B cell (primary cell): ENCODE measurements at regions not wholly inside any gene's neighbourhood (a gene's known extent, or its start where the extent isn't known, plus 50 kb on each side); places are given as distances from the start of the nearest gene placed in this dataset.
"Not testable (repeated sequence)": the region's sequence is repeated elsewhere in the genome, so short reads cannot be mapped to it uniquely, and the experiment has no call there.

Experiments
- ATAC-seq: fragments of 200-7000 bp; cut with Tn5 transposase; one replicate; pipeline ENCODE4 v1.10.0; 2021; ENCODE audit warnings: low read depth, mild to moderate bottlenecking, moderate number of reproducible peaks, moderate library complexity
- CTCF ChIA-PET: fragments of 350-600 bp; sonication (Branson Sonifier 250); formaldehyde crosslinking; loops from one replicate; lab custom pipeline; 2021; ENCODE audit warnings: antibody characterized with exemption, inconsistent platforms; lab: Charles Lee
- POLR2A ChIA-PET: fragments of 350-600 bp; sonication (Branson Sonifier 250); formaldehyde crosslinking; loops from one replicate; lab custom pipeline; 2021; ENCODE audit warnings: antibody characterized with exemption; lab: Charles Lee
- DNase-seq: peaks from one replicate; pipeline ENCODE4 v3.0.0; 2013
- H2AFZ ChIP-seq: 2 replicates; pipeline ENCODE4 v1.6.1; 2012; ENCODE audit warnings: mild to moderate bottlenecking, low read depth, low read length; ENCODE audit not compliant: insufficient read depth, poor library complexity, severe bottlenecking
- H3K27ac ChIP-seq, 2 donors: 1 replicate in 1 of 2; 2 replicates in 1 of 2; pipeline ENCODE4 v1.5.1; 2012 to 2013; ENCODE audit warnings: low read length in 2 of 2, mild to moderate bottlenecking in 2 of 2, moderate library complexity in 1 of 2
- H3K27me3 ChIP-seq, 4 experiments: fragments of 200-600 bp in 1 of 4; sonication (generic) in 1 of 4; replicated peaks in 1 of 4; 1 replicate in 2 of 4; 2 replicates in 2 of 4; pipeline versions ENCODE4 v1.6.1 to v1.7.0; 2013 to 2016; ENCODE audit warnings: low read length in 3 of 4, mild to moderate bottlenecking in 2 of 4, mixed read lengths in 1 of 4, moderate library complexity in 1 of 4; ENCODE audit not compliant: insufficient read depth in 4 of 4, control insufficient read depth in 3 of 4; ENCODE audit errors: control extremely low read depth in 1 of 4
- H3K36me3 ChIP-seq, 2 experiments: replicated peaks in 1 of 2; 1 replicate in 1 of 2; 2 replicates in 1 of 2; pipeline versions ENCODE4 v1.6.1 to v1.7.1; 2013; ENCODE audit warnings: low read length in 1 of 2; ENCODE audit not compliant: insufficient read depth in 2 of 2, control insufficient read depth in 1 of 2; ENCODE audit errors: control extremely low read depth in 1 of 2, extremely low read depth in 1 of 2
- H3K4me1 ChIP-seq, 2 donors: fragments of 200-600 bp in 1 of 2; sonication (generic) in 1 of 2; 1 replicate in 1 of 2; 2 replicates in 1 of 2; pipeline versions ENCODE4 v1.5.1 to v1.6.1; 2013 to 2017; ENCODE audit warnings: low read length in 2 of 2; ENCODE audit not compliant: control insufficient read depth in 2 of 2, insufficient read depth in 2 of 2
- H3K4me2 ChIP-seq: replicated peaks from 2 replicates; pipeline ENCODE3; 2012; ENCODE audit warnings: mild to moderate bottlenecking, low read depth, low read length; ENCODE audit not compliant: poor library complexity, severe bottlenecking
- H3K4me3 ChIP-seq, 5 experiments: fragments of 200-600 bp in 1 of 5; sonication (generic) in 1 of 5; 1 replicate in 3 of 5; 2 replicates in 2 of 5; pipeline versions ENCODE4 v1.5.1 to v1.7.0; 2011 to 2016; ENCODE audit warnings: low read length in 4 of 5, mild to moderate bottlenecking in 4 of 5, low read depth in 2 of 5, control low read depth in 1 of 5, moderate library complexity in 1 of 5; ENCODE audit not compliant: insufficient read depth in 1 of 5; ENCODE audit errors: control extremely low read depth in 1 of 5, extremely low read depth in 1 of 5
- H3K79me2 ChIP-seq: fragments of 200-600 bp; sonication (generic); one replicate; pipeline ENCODE4 v1.6.0; 2016; ENCODE audit warnings: low read length; ENCODE audit not compliant: control insufficient read depth, insufficient read depth
- H3K9ac ChIP-seq: fragments of 200-600 bp; sonication (generic); 2 replicates; pipeline ENCODE4 v1.6.1; 2017; ENCODE audit warnings: mild to moderate bottlenecking, low read length, moderate library complexity
- H3K9me3 ChIP-seq, 3 donors: one replicate each; pipeline versions ENCODE4 v1.6.1 to v1.7.1; 2013; ENCODE audit warnings: low read length in 2 of 3; ENCODE audit not compliant: control insufficient read depth in 2 of 3, insufficient read depth in 1 of 3; ENCODE audit errors: control extremely low read depth in 1 of 3
- H4K20me1 ChIP-seq: 2 replicates; pipeline ENCODE4 v1.6.0; 2012; ENCODE audit warnings: mild to moderate bottlenecking, low read length; ENCODE audit not compliant: insufficient read depth, control insufficient read depth, poor library complexity, severe bottlenecking
- H3K27ac Mint-ChIP-seq: one replicate; pipeline ENCODE4 v1.8.0; 2021; ENCODE audit warnings: mixed read lengths
- H3K27me3 Mint-ChIP-seq: one replicate; pipeline ENCODE4 v1.8.0; 2021; ENCODE audit warnings: mixed read lengths
- H3K4me1 Mint-ChIP-seq: one replicate; pipeline ENCODE4 v1.8.0; 2021; ENCODE audit warnings: mixed read lengths
- H3K4me3 Mint-ChIP-seq: one replicate; pipeline ENCODE4 v1.8.0; 2021; ENCODE audit warnings: mixed read lengths
- H3K9me3 Mint-ChIP-seq: one replicate; pipeline ENCODE4 v1.8.0; 2022; ENCODE audit warnings: mixed read lengths; ENCODE audit not compliant: insufficient read depth
- EZH2 ChIP-seq: IDR thresholded peaks from 2 replicates; pipeline ENCODE4 v1.6.1; 2012; ENCODE audit warnings: borderline replicate concordance, low read depth, mild to moderate bottlenecking, moderate library complexity, low read length; ENCODE audit not compliant: insufficient read depth, poor library complexity, severe bottlenecking
- WGBS: methylation state at CpG from one replicate; pipeline ENCODE4 v1.1.5; 2013; ENCODE audit warnings: missing lambda C conversion rate; ENCODE audit not compliant: insufficient coverage; 5-methylcytosine and 5-hydroxymethylcytosine counted together
- intact Hi-C: fragments of 100-400 bp; cut with micrococcal nuclease; formaldehyde crosslinking; loops from one replicate; pipeline ENCODE4 v1.10.0; 2022
- TF ChIP-seq, protein P1 (sequence below): fragments of 200-600 bp; IDR thresholded peaks from one replicate; pipeline ENCODE4 v1.8.0; 2022; ENCODE audit warnings: antibody characterized with exemption, mild to moderate bottlenecking

DNA sequence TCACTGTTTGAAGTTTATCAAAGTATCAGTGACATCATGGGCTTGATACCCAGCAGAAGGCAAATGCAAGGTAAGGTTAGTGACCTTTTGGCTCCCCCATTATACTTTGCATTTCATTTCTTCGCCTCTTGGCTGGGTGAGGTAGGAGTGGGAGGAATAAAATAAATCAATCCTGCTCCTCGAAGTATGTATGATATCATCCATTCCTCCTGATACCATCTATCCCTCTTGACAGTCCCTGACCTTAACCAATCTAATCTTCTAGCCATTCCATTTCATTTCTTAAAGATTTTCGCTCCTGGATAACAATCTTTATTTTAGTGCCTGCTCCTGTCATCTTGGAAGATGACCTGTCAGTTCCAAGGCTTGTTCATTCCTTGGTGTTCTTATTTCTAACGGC lies 1083.3 kb downstream of the NXPH1 start:
- TF ChIP-seq EZH2, result no peak
- TF ChIP-seq, protein P1, sequence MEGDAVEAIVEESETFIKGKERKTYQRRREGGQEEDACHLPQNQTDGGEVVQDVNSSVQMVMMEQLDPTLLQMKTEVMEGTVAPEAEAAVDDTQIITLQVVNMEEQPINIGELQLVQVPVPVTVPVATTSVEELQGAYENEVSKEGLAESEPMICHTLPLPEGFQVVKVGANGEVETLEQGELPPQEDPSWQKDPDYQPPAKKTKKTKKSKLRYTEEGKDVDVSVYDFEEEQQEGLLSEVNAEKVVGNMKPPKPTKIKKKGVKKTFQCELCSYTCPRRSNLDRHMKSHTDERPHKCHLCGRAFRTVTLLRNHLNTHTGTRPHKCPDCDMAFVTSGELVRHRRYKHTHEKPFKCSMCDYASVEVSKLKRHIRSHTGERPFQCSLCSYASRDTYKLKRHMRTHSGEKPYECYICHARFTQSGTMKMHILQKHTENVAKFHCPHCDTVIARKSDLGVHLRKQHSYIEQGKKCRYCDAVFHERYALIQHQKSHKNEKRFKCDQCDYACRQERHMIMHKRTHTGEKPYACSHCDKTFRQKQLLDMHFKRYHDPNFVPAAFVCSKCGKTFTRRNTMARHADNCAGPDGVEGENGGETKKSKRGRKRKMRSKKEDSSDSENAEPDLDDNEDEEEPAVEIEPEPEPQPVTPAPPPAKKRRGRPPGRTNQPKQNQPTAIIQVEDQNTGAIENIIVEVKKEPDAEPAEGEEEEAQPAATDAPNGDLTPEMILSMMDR, result no peak
- H3K9me3 ChIP-seq, result no peaks in the 10 kb centered on the region
- no peak overlapping the region for H3K9ac ChIP-seq
- no peaks in the 10 kb centered on the region for H4K20me1 ChIP-seq
- H3K4me2 ChIP-seq, result no peak overlapping the region
- Mint-ChIP-seq H3K4me3 (no peak overlapping the region), H3K27ac (no peak overlapping the region), H3K27me3 (no peaks in the 10 kb centered on the region), H3K9me3 (no peaks in the 10 kb centered on the region), H3K4me1 (no peaks in the 10 kb centered on the region)
- no peaks in the 10 kb centered on the region for H3K4me1 ChIP-seq
- no peak for ATAC-seq
- intact Hi-C loops, result no loop called here
- no peak overlapping the region for H3K4me3 ChIP-seq
- no peaks in the 10 kb centered on the region for H3K27me3 ChIP-seq
- POLR2A ChIA-PET, result no interaction called here
- no peak for DNase-seq
- 43% methylated on average over 2 of the region's 4 CpGs for WGBS
- H2AFZ ChIP-seq, result no peak overlapping the region
- no peaks in the 10 kb centered on the region for H3K36me3 ChIP-seq
- no peaks in the 10 kb centered on the region for H3K79me2 ChIP-seq
- CTCF ChIA-PET, result no interaction called here
- H3K27ac ChIP-seq, result no peak overlapping the region

DNA sequence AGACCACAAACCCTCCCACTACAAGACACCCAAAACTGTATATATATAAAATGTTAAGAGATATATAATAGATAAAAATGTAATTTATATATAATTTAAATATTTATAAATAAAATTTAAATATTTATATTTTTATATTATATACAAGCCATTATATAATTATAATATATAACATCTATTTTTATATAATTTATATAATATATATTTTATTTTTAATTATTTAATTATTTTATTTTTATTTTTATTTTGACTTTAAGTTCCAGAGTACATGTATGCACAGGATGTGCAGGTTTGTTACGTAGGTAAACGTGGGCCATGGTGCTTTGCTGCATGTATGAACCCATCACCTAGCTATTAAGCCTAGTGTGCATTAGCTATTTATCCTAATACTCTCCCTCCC lies 1090.2 kb downstream of the NXPH1 start:
- POLR2A ChIA-PET, result no interaction called here

DNA sequence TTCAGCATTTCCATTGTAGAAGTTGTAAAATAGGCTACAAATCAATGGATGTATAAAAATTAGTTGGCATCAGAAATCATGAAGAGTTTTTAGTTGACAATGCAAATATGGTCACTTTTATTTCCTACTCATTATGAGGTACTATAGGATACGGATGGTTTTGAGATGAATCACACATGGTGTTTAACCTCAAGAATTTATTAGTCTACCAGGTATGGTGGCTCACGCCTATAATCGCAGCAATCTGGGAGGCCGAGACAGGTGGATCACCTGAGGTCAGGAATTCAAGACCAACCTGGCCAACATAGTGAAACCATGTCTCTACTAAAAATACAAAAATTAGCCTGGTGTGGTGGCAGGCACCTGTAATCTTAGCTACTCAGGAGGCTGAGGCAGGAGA lies 1119.0 kb downstream of the NXPH1 start:
- H3K9me3 Mint-ChIP-seq, ATAC-seq, POLR2A ChIA-PET, H3K9ac ChIP-seq, H3K4me3 ChIP-seq, CTCF ChIA-PET, DNase-seq, H3K4me2 ChIP-seq, H3K27ac Mint-ChIP-seq, H3K9me3 ChIP-seq, H4K20me1 ChIP-seq, H3K27me3 Mint-ChIP-seq, H2AFZ ChIP-seq, H3K79me2 ChIP-seq, H3K4me1 ChIP-seq, H3K27ac ChIP-seq, H3K36me3 ChIP-seq, H3K4me1 Mint-ChIP-seq, H3K27me3 ChIP-seq, H3K4me3 Mint-ChIP-seq, intact Hi-C loops: not testable (repeated sequence)
- no CpG with 5 or more reads among the region's 4 CpGs for WGBS

More for the DNA sequence above, 1090.2 kb downstream of the NXPH1 start:
- Histone ChIP-seq H4K20me1 (no peaks in the 10 kb centered on the region), H3K79me2 (no peaks in the 10 kb centered on the region), H3K36me3 (no peaks in the 10 kb centered on the region), H3K4me1 (no peaks in the 10 kb centered on the region), H3K4me2 (no peak overlapping the region), H3K27ac (no peak overlapping the region), H2AFZ (no peak overlapping the region), H3K9ac (no peak overlapping the region), H3K4me3 (no peak overlapping the region), H3K27me3 (no peaks in the 10 kb centered on the region), H3K9me3 (no peaks in the 10 kb centered on the region)
- Mint-ChIP-seq H3K27me3 (no peaks in the 10 kb centered on the region), H3K9me3 (no peaks in the 10 kb centered on the region), H3K27ac (no peak overlapping the region), H3K4me3 (no peak overlapping the region), H3K4me1 (no peaks in the 10 kb centered on the region)
- ATAC-seq, result no peak
- no CpG with 5 or more reads among the region's 2 CpGs for WGBS
- TF ChIP-seq EZH2, result no peak
- TF ChIP-seq, protein P1, result no peak
- intact Hi-C loops, result no loop called here
- no peak for DNase-seq
- CTCF ChIA-PET, result no interaction called here
